ENCODE measurements at regions not wholly inside any gene's neighbourhood (a gene's known extent, or its start where the extent isn't known, plus 50 kb on each side); places are given as distances from the start of the nearest gene placed in this dataset.

DNA sequence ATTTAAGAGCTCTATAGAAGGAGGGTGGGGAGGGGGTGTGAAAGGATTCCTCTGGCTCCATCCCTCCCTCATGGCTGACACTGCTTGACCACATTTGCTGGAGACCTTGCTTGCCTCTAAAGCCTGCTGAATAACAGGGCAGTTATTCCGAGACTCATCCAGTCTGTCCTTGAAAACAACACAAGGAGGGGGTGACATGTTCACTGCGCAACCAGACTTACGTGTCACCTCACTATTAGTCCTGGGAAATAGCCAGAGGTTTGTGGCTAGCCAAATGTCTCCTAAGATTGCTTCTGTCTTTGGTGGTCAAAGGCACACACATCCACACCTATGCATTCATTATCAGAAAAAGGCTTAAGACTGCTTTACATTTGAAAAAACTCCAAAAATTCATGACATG, 256.2 kb upstream of the SKOR2 start:
- H3K27me3 Mint-ChIP-seq (ENCODE audit: insufficient read depth, low read depth) = peaks cover 2% of the 10 kb centered on the region
- H3K9me3 Mint-ChIP-seq = no peaks in the 10 kb centered on the region
- Histone ChIP-seq H4K20me1 (ENCODE audit: low read depth) (no peaks in the 10 kb centered on the region), H2AFZ (replicated peaks) (no peak overlapping the region), H3K27me3 (no peaks in the 10 kb centered on the region), H3K9ac (no peak overlapping the region), H3K4me1 (peaks cover 8% of the 10 kb centered on the region), H3K27ac (no peak overlapping the region), H3F3A (ENCODE audit: low read depth) (no peaks in the 10 kb centered on the region), H3K4me2 (no peak overlapping the region), H3K4me3 (no peak overlapping the region), H3K9me3 (ENCODE audit: low read depth) (no peaks in the 10 kb centered on the region), H3K79me2 (ENCODE audit: low read depth) (no peaks in the 10 kb centered on the region), H3K36me3 (no peaks in the 10 kb centered on the region)
- no peak for DNase-seq (ENCODE audit: low spot score)
- H3K27ac Mint-ChIP-seq = no peak overlapping the region
- no peaks in the 10 kb centered on the region for H3K4me1 Mint-ChIP-seq
- TF ChIP-seq EZH2 (IDR thresholded peaks at IDR 0.05) (no peak), EZH2phosphoT487 (IDR thresholded peaks at IDR 0.05) (no peak)
- TF ChIP-seq, protein P1, sequence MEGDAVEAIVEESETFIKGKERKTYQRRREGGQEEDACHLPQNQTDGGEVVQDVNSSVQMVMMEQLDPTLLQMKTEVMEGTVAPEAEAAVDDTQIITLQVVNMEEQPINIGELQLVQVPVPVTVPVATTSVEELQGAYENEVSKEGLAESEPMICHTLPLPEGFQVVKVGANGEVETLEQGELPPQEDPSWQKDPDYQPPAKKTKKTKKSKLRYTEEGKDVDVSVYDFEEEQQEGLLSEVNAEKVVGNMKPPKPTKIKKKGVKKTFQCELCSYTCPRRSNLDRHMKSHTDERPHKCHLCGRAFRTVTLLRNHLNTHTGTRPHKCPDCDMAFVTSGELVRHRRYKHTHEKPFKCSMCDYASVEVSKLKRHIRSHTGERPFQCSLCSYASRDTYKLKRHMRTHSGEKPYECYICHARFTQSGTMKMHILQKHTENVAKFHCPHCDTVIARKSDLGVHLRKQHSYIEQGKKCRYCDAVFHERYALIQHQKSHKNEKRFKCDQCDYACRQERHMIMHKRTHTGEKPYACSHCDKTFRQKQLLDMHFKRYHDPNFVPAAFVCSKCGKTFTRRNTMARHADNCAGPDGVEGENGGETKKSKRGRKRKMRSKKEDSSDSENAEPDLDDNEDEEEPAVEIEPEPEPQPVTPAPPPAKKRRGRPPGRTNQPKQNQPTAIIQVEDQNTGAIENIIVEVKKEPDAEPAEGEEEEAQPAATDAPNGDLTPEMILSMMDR (IDR thresholded peaks at IDR 0.05) = no peak
- H3K4me3 Mint-ChIP-seq = no peak overlapping the region
- H3K36me3 Mint-ChIP-seq = no peaks in the 10 kb centered on the region

DNA sequence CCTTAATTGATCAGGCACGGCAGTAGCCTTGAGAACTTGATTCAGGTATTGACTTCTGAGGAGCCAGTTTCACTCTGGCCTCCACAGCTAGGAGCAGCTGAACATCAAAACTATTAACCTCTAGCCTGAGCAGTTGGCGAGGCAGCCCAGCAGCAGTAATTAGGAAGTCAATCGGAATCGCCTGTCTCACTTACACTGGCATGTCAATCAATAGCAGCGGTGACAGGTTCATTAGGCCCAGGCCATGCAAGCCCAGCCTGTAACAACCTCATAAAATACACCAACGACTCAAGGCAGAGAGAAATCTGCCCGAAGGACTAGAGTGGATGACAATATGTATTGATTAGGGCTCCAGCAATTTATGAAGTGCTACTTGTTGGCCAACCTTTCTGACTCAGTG, 255.4 kb upstream of the SKOR2 start:
- H3K27me3 Mint-ChIP-seq (ENCODE audit: insufficient read depth, low read depth) = peaks cover 2% of the 10 kb centered on the region
- TF ChIP-seq, protein P1 (IDR thresholded peaks at IDR 0.05) = no peak
- TF ChIP-seq EZH2 (IDR thresholded peaks at IDR 0.05) = no peak
- no peak for TF ChIP-seq EZH2phosphoT487 (IDR thresholded peaks at IDR 0.05)
- no peaks in the 10 kb centered on the region for H3K9me3 ChIP-seq (ENCODE audit: low read depth)
- no peak for DNase-seq (ENCODE audit: low spot score)
- no peaks in the 10 kb centered on the region for H3K36me3 Mint-ChIP-seq
- no peaks in the 10 kb centered on the region for H4K20me1 ChIP-seq (ENCODE audit: low read depth)
- H3K4me1 ChIP-seq = peaks cover 8% of the 10 kb centered on the region
- H3K4me3 Mint-ChIP-seq = no peak overlapping the region
- H3K9me3 Mint-ChIP-seq = no peaks in the 10 kb centered on the region
- H3K27ac Mint-ChIP-seq = no peak overlapping the region
- no peak overlapping the region for H2AFZ ChIP-seq (replicated peaks)
- no peaks in the 10 kb centered on the region for H3F3A ChIP-seq (ENCODE audit: low read depth)
- no peak overlapping the region for H3K27ac ChIP-seq
- H3K4me3 ChIP-seq = no peak overlapping the region
- no peaks in the 10 kb centered on the region for H3K79me2 ChIP-seq (ENCODE audit: low read depth)
- no peaks in the 10 kb centered on the region for H3K4me1 Mint-ChIP-seq
- H3K4me2 ChIP-seq = no peak overlapping the region
- no peaks in the 10 kb centered on the region for H3K27me3 ChIP-seq
- H3K36me3 ChIP-seq = no peaks in the 10 kb centered on the region
- H3K9ac ChIP-seq = no peak overlapping the region

DNA sequence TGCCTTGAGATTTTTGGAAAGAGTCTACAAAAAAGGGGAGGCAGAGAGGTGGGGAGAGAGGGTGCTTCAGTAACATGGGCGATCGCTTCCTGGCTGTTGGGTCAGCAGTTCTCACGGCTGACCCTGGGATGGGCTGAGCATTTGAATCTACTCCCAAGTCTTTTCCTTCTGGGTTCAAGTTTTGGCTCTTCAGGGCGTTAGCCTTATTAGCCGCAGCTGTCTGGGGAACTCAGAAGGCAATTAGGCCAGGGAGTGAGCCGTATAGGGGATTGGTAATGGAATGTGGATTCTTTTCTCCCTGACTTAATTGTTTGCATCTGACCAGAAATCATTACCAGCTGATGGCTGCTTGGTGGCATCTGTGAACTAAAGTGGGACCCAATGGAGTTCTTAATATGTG, 250.5 kb upstream of the SKOR2 start:
- Histone ChIP-seq H3K9me3 (ENCODE audit: low read depth) (no peaks in the 10 kb centered on the region), H4K20me1 (ENCODE audit: low read depth) (no peaks in the 10 kb centered on the region), H3K9ac (no peak overlapping the region), H3K79me2 (ENCODE audit: low read depth) (no peaks in the 10 kb centered on the region), H3F3A (ENCODE audit: low read depth) (no peaks in the 10 kb centered on the region), H3K27me3 (no peaks in the 10 kb centered on the region), H2AFZ (replicated peaks) (no peak overlapping the region), H3K36me3 (no peaks in the 10 kb centered on the region), H3K4me3 (no peak overlapping the region), H3K4me1 (no peaks in the 10 kb centered on the region), H3K4me2 (no peak overlapping the region), H3K27ac (no peak overlapping the region)
- TF ChIP-seq EZH2phosphoT487 (IDR thresholded peaks at IDR 0.05) (no peak), EZH2 (IDR thresholded peaks at IDR 0.05) (no peak)
- Mint-ChIP-seq H3K36me3 (no peaks in the 10 kb centered on the region), H3K27ac (no peak overlapping the region), H3K9me3 (no peaks in the 10 kb centered on the region), H3K4me3 (no peak overlapping the region), H3K27me3 (ENCODE audit: insufficient read depth, low read depth) (no peaks in the 10 kb centered on the region), H3K4me1 (no peaks in the 10 kb centered on the region)
- DNase-seq (ENCODE audit: low spot score) = peak; percentile 10

DNA sequence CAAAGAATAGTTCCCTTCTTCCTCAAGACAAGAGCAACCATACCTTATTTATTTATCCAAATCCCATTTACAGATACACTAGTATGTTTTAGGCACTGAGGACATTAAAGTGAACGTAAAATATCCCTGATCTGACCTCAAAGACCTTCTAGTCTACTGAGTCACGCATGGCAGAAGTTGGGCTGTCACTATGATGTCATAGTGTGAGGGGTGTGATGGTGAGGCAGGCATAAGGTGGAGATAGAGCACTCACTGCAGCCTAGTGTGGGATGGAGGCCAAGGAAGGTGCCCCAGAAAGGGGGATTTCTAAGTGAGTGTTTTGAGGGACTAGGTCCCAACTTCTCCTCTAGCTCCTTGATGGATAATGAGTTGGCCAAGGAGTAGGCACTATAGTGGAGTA, 249.5 kb upstream of the SKOR2 start:
- Histone ChIP-seq H3K36me3 (no peaks in the 10 kb centered on the region), H3K27ac (no peak overlapping the region), H3K9me3 (ENCODE audit: low read depth) (no peaks in the 10 kb centered on the region), H3K4me1 (no peaks in the 10 kb centered on the region), H3F3A (ENCODE audit: low read depth) (no peaks in the 10 kb centered on the region), H2AFZ (replicated peaks) (no peak overlapping the region), H3K4me3 (no peak overlapping the region), H3K4me2 (no peak overlapping the region), H3K27me3 (no peaks in the 10 kb centered on the region), H4K20me1 (ENCODE audit: low read depth) (no peaks in the 10 kb centered on the region), H3K9ac (no peak overlapping the region), H3K79me2 (ENCODE audit: low read depth) (no peaks in the 10 kb centered on the region)
- H3K4me1 Mint-ChIP-seq = no peaks in the 10 kb centered on the region
- H3K27ac Mint-ChIP-seq = no peak overlapping the region
- TF ChIP-seq EZH2phosphoT487 (IDR thresholded peaks at IDR 0.05) (no peak), EZH2 (IDR thresholded peaks at IDR 0.05) (no peak)
- TF ChIP-seq, protein P1 (IDR thresholded peaks at IDR 0.05) = no peak
- H3K4me3 Mint-ChIP-seq = no peak overlapping the region
- no peak for DNase-seq (ENCODE audit: low spot score)
- no peaks in the 10 kb centered on the region for H3K36me3 Mint-ChIP-seq
- H3K9me3 Mint-ChIP-seq = no peaks in the 10 kb centered on the region
- H3K27me3 Mint-ChIP-seq (ENCODE audit: insufficient read depth, low read depth) = no peaks in the 10 kb centered on the region
